H9 (cell line): ENCODE measurements at regions not wholly inside any gene's neighbourhood (a gene's known extent, or its start where the extent isn't known, plus 50 kb on each side); places are given as distances from the start of the nearest gene placed in this dataset.

Experiments used
- DNase-seq: peaks from one replicate; pipeline ENCODE4 v3.0.0-alpha.2; 2017
- H2AFZ ChIP-seq: one replicate; pipeline ENCODE4 v1.6.1; 2013; ENCODE audit warnings: mild to moderate bottlenecking, low read length, control low read depth, moderate library complexity
- H2AK5ac ChIP-seq: 2 replicates; pipeline ENCODE4 v1.6.1; 2013; ENCODE audit warnings: low read length, control low read depth, mixed read lengths; ENCODE audit not compliant: insufficient read length
- H2BK120ac ChIP-seq: one replicate; pipeline ENCODE4 v1.6.1; 2013; ENCODE audit warnings: low read depth, mild to moderate bottlenecking, low read length, control low read depth, inconsistent platforms; ENCODE audit not compliant: poor library complexity, severe bottlenecking
- H2BK12ac ChIP-seq: 2 replicates; pipeline ENCODE4 v1.6.1; 2013; ENCODE audit warnings: low read length, control low read depth, mixed read lengths, low read depth; ENCODE audit not compliant: insufficient read length
- H2BK15ac ChIP-seq: 2 replicates; pipeline ENCODE4 v1.6.1; 2013; ENCODE audit warnings: low read depth, low read length, control low read depth
- H2BK20ac ChIP-seq: one replicate; pipeline ENCODE4 v1.6.1; 2013; ENCODE audit warnings: low read depth, mild to moderate bottlenecking, low read length, control low read depth, inconsistent platforms; ENCODE audit not compliant: poor library complexity, severe bottlenecking
- H2BK5ac ChIP-seq: 2 replicates; pipeline ENCODE4 v1.6.1; 2013; ENCODE audit warnings: low read length, control low read depth, mixed read lengths; ENCODE audit not compliant: insufficient read length
- H3K14ac ChIP-seq: 2 replicates; pipeline ENCODE4 v1.6.1; 2013; ENCODE audit warnings: low read length, control low read depth; ENCODE audit not compliant: insufficient read depth
- H3K18ac ChIP-seq: 2 replicates; pipeline ENCODE4 v1.6.1; 2013; ENCODE audit warnings: low read depth, mild to moderate bottlenecking, mixed read lengths, low read length, control low read depth; ENCODE audit not compliant: insufficient read length
- H3K23ac ChIP-seq: 2 replicates; pipeline ENCODE4 v1.6.1; 2013; ENCODE audit warnings: low read length, control low read depth, mixed read lengths, low read depth; ENCODE audit not compliant: insufficient read length
- H3K23me2 ChIP-seq: 2 replicates; pipeline ENCODE4 v1.6.1; 2013; ENCODE audit warnings: low read depth, mild to moderate bottlenecking, mixed read lengths, low read length, control low read depth; ENCODE audit not compliant: insufficient read length, poor library complexity, severe bottlenecking
- H3K27ac ChIP-seq: 2 replicates; pipeline ENCODE4 v1.5.1; 2013; ENCODE audit warnings: low read length, control low read depth, mixed read lengths, low read depth; ENCODE audit not compliant: insufficient read length
- H3K27me3 ChIP-seq: 2 replicates; pipeline ENCODE4 v1.6.1; 2013; ENCODE audit warnings: low read length, control low read depth, inconsistent platforms; ENCODE audit not compliant: insufficient read depth
- H3K4ac ChIP-seq: 2 replicates; pipeline ENCODE4 v1.6.1; 2013; ENCODE audit warnings: low read depth, mild to moderate bottlenecking, control low read depth, inconsistent platforms, low read length, moderate library complexity
- H3K4me1 ChIP-seq: 2 replicates; pipeline ENCODE4 v1.6.1; 2013; ENCODE audit warnings: low read length, control low read depth, inconsistent platforms; ENCODE audit not compliant: insufficient read depth
- H3K4me2 ChIP-seq: 2 replicates; pipeline ENCODE4 v1.6.1; 2013; ENCODE audit warnings: low read length, control low read depth, mixed read lengths; ENCODE audit not compliant: insufficient read length, insufficient read depth
- H3K56ac ChIP-seq: 2 replicates; pipeline ENCODE4 v1.6.1; 2013; ENCODE audit warnings: low read depth, mild to moderate bottlenecking, mixed read lengths, low read length, control low read depth; ENCODE audit not compliant: insufficient read length
- H3K79me1 ChIP-seq: 2 replicates; pipeline ENCODE4 v1.6.1; 2013; ENCODE audit warnings: low read depth, mild to moderate bottlenecking, moderate library complexity, low read length, control low read depth, inconsistent platforms; ENCODE audit not compliant: insufficient read depth, poor library complexity, severe bottlenecking
- H3K79me2 ChIP-seq: 2 replicates; pipeline ENCODE4 v1.6.1; 2013; ENCODE audit warnings: low read length, control low read depth, inconsistent platforms; ENCODE audit not compliant: insufficient read depth
- H3K9ac ChIP-seq: 2 replicates; pipeline ENCODE4 v1.6.1; 2013; ENCODE audit warnings: low read length, control low read depth, mixed read lengths; ENCODE audit not compliant: insufficient read length; ENCODE audit errors: extremely low read depth
- H3K9me3 ChIP-seq: one replicate; pipeline ENCODE4 v1.6.1; 2013; ENCODE audit warnings: low read depth, low read length, inconsistent platforms; ENCODE audit not compliant: control insufficient read depth
- H3T11ph ChIP-seq: one replicate; pipeline ENCODE4 v1.6.1; 2013; ENCODE audit warnings: mild to moderate bottlenecking, low read length, control low read depth, inconsistent platforms
- H4K20me1 ChIP-seq: one replicate; pipeline ENCODE4 v1.6.1; 2013; ENCODE audit not compliant: control insufficient read depth, insufficient read length, insufficient read depth
- H4K5ac ChIP-seq: 2 replicates; pipeline ENCODE4 v1.6.1; 2013; ENCODE audit warnings: low read depth, mild to moderate bottlenecking, mixed read lengths, low read length, control low read depth; ENCODE audit not compliant: insufficient read length
- H4K8ac ChIP-seq: replicated peaks from 2 replicates; pipeline ENCODE4 v1.6.1; 2013; ENCODE audit warnings: low read length, control low read depth, mixed read lengths, low read depth; ENCODE audit not compliant: insufficient read length
- H4K91ac ChIP-seq: 2 replicates; pipeline ENCODE4 v1.6.1; 2013; ENCODE audit warnings: low read depth, mild to moderate bottlenecking, moderate library complexity, mixed read lengths, low read length, control low read depth; ENCODE audit not compliant: insufficient read length
- H3K27ac Mint-ChIP-seq, 3 experiments: 2 replicates in 2 of 3; 3 replicates in 1 of 3; pipeline ENCODE4 v1.8.0; 2020 to 2021; ENCODE audit warnings: mixed read lengths in 3 of 3, mild to moderate bottlenecking in 1 of 3, moderate library complexity in 1 of 3
- H3K27me3 Mint-ChIP-seq: 2 replicates; pipeline ENCODE4 v1.8.0; 2021; ENCODE audit warnings: low read depth, mild to moderate bottlenecking, moderate library complexity, mixed read lengths
- H3K36me3 Mint-ChIP-seq, 3 experiments: 2 replicates in 2 of 3; 3 replicates in 1 of 3; pipeline ENCODE4 v1.8.0; 2020 to 2021; ENCODE audit warnings: low read depth in 3 of 3, mixed read lengths in 3 of 3; ENCODE audit not compliant: insufficient read depth in 1 of 3
- H3K4me1 Mint-ChIP-seq, 2 experiments: 2 replicates each; pipeline ENCODE4 v1.8.0; 2020; ENCODE audit warnings: mixed read lengths in 2 of 2
- H3K4me3 Mint-ChIP-seq, 2 experiments: 2 replicates in 1 of 2; 3 replicates in 1 of 2; pipeline ENCODE4 v1.8.0; 2020 to 2021; ENCODE audit warnings: mild to moderate bottlenecking in 2 of 2, mixed read lengths in 2 of 2, moderate library complexity in 1 of 2
- H3K9me3 Mint-ChIP-seq, 2 experiments: 2 replicates in 1 of 2; 3 replicates in 1 of 2; pipeline ENCODE4 v1.8.0; 2020; ENCODE audit warnings: mild to moderate bottlenecking in 2 of 2, mixed read lengths in 2 of 2, moderate library complexity in 1 of 2
- CTCF ChIP-seq: fragments of 200-600 bp; sonication (generic); conservative IDR thresholded peaks from 3 replicates; pipeline ENCODE4 v1.8.0; 2021; ENCODE audit warnings: antibody characterized with exemption, mild to moderate bottlenecking
- WGBS: extraction: QIAGEN DNeasy Blood & Tissue Kit; methylation state at CpG from one replicate; pipeline ENCODE4 v1.1.7; 2013; ENCODE audit warnings: missing lambda C conversion rate, low lambda C conversion rate, mixed read lengths; ENCODE audit not compliant: insufficient read length; ENCODE audit errors: extremely low coverage; 5-methylcytosine and 5-hydroxymethylcytosine counted together

DNA sequence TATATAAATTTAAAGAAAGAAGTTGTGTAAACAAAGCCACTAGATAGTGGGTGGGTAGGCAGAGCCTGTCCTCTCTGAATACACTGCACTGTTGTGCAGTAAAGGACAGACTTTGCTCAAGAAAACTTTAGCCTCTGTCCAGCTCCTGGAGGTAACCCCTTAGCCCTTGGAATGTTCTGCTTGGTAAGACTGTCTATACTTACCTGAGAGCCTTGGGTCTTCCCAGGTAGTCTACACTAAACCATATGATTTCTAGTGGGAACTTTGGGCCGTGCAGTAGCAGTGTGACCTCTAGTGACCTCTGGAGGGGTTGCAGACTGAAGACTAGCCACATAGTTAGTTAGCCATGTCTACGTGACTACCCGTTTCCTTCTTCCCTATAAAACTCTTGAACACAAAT is 678.3 kb upstream of the NRXN1 start:
- Histone ChIP-seq H2BK120ac (no peak overlapping the region), H3K79me1 (no peaks in the 10 kb centered on the region), H2BK15ac (no peak overlapping the region), H3K9me3 (no peaks in the 10 kb centered on the region), H4K91ac (no peak overlapping the region), H3K4me1 (no peaks in the 10 kb centered on the region), H3K27ac (no peak overlapping the region), H3K56ac (no peak overlapping the region), H2AK5ac (no peak overlapping the region), H2BK20ac (no peak overlapping the region), H4K5ac (no peak overlapping the region), H2BK12ac (no peak overlapping the region), H3K79me2 (no peaks in the 10 kb centered on the region), H2AFZ (no peak overlapping the region), H3T11ph (no peak overlapping the region), H3K23me2 (no peaks in the 10 kb centered on the region), H4K8ac (no peak overlapping the region), H3K27me3 (no peaks in the 10 kb centered on the region), H3K4ac (no peak overlapping the region), H3K23ac (no peak overlapping the region), H3K9ac (no peak overlapping the region), H3K18ac (no peak overlapping the region), H2BK5ac (no peak overlapping the region), H3K4me2 (no peak overlapping the region), H3K14ac (no peak overlapping the region), H4K20me1 (no peaks in the 10 kb centered on the region)
- peaks cover 0 to 14% (median 3%) of the 10 kb centered on the region in 3 experiments; a peak in 5 of 7 replicates for H3K36me3 Mint-ChIP-seq
- no peaks in the 10 kb centered on the region for H3K27me3 Mint-ChIP-seq
- H3K27ac Mint-ChIP-seq, result 0 out of 7 replicates have a peak overlapping the region, but pooled peaks of 1 of the 3 experiments have one; percentile 79
- TF ChIP-seq CTCF, result peak; percentile 82
- WGBS, result no CpG with 5 or more reads among the region's 3 CpGs
- no peak overlapping the region for H3K4me3 Mint-ChIP-seq
- DNase-seq, result peak; percentile 57
- peaks cover 11 to 12% of the 10 kb centered on the region in 2 experiments; a peak in 4 of 5 replicates for H3K9me3 Mint-ChIP-seq
- H3K4me1 Mint-ChIP-seq, result peaks cover 4% of the 10 kb centered on the region in 2 experiments
